Activated CD8-positive, alpha-beta T cell treated with anti-CD3 and anti-CD28 coated beads for 36 hours (primary cell): ENCODE measurements at regions not wholly inside any gene's neighbourhood (a gene's known extent, or its start where the extent isn't known, plus 50 kb on each side); places are given as distances from the start of the nearest gene placed in this dataset.
"Not testable (repeated sequence)": the region's sequence is repeated elsewhere in the genome, so short reads cannot be mapped to it uniquely, and the experiment has no call there.

Experiments used
- ATAC-seq: fragments of 200-7000 bp; cut with Tn5 transposase; one replicate; pipeline ENCODE4 v1.10.0; 2021; ENCODE audit warnings: mild to moderate bottlenecking, moderate library complexity
- CTCF ChIA-PET: fragments of 350-600 bp; sonication (Branson Sonifier 250); formaldehyde crosslinking; loops from one replicate; lab custom pipeline; 2021; ENCODE audit warnings: antibody characterized with exemption; lab: Charles Lee
- POLR2A ChIA-PET: fragments of 350-600 bp; sonication (Branson Sonifier 250); formaldehyde crosslinking; loops from one replicate; lab custom pipeline; 2021; ENCODE audit warnings: antibody characterized with exemption; lab: Charles Lee
- DNase-seq: peaks from one replicate; pipeline ENCODE4 v3.0.0-alpha.2; 2020
- H3K27ac Mint-ChIP-seq: one replicate; pipeline ENCODE4 v1.8.0; 2021; ENCODE audit warnings: mild to moderate bottlenecking, mixed read lengths
- H3K27me3 Mint-ChIP-seq: one replicate; pipeline ENCODE4 v1.8.0; 2021; ENCODE audit warnings: mixed read lengths
- H3K36me3 Mint-ChIP-seq: one replicate; pipeline ENCODE4 v1.8.0; 2021; ENCODE audit warnings: low read depth, mixed read lengths
- H3K4me1 Mint-ChIP-seq: one replicate; pipeline ENCODE4 v1.8.0; 2021; ENCODE audit warnings: low read depth, mixed read lengths
- H3K4me3 Mint-ChIP-seq: one replicate; pipeline ENCODE4 v1.8.0; 2021; ENCODE audit warnings: mild to moderate bottlenecking, moderate library complexity, mixed read lengths
- H3K9me3 Mint-ChIP-seq: one replicate; pipeline ENCODE4 v1.8.0; 2021; ENCODE audit warnings: mixed read lengths
- intact Hi-C: fragments of 100-400 bp; cut with micrococcal nuclease; formaldehyde crosslinking; loops from one replicate; pipeline ENCODE4 v1.10.0; 2022
- TF ChIP-seq, protein P1 (sequence below): fragments of 200-600 bp; IDR thresholded peaks from one replicate; pipeline ENCODE4 v1.8.0; 2022; ENCODE audit warnings: antibody characterized with exemption, mild to moderate bottlenecking

GRCh38 chr2:215722125-215722524 is 286.3 kb upstream of the FN1 start:
- no peaks in the 10 kb centered on the region for H3K9me3 Mint-ChIP-seq
- TF ChIP-seq, protein P1, sequence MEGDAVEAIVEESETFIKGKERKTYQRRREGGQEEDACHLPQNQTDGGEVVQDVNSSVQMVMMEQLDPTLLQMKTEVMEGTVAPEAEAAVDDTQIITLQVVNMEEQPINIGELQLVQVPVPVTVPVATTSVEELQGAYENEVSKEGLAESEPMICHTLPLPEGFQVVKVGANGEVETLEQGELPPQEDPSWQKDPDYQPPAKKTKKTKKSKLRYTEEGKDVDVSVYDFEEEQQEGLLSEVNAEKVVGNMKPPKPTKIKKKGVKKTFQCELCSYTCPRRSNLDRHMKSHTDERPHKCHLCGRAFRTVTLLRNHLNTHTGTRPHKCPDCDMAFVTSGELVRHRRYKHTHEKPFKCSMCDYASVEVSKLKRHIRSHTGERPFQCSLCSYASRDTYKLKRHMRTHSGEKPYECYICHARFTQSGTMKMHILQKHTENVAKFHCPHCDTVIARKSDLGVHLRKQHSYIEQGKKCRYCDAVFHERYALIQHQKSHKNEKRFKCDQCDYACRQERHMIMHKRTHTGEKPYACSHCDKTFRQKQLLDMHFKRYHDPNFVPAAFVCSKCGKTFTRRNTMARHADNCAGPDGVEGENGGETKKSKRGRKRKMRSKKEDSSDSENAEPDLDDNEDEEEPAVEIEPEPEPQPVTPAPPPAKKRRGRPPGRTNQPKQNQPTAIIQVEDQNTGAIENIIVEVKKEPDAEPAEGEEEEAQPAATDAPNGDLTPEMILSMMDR, result no peak
- H3K27me3 Mint-ChIP-seq, result peaks cover 7% of the 10 kb centered on the region
- DNase-seq (no peak), ATAC-seq (no peak)
- H3K4me3 Mint-ChIP-seq, result no peak overlapping the region
- no peak overlapping the region for H3K27ac Mint-ChIP-seq
- H3K4me1 Mint-ChIP-seq, result no peaks in the 10 kb centered on the region
- POLR2A ChIA-PET, result no interaction called here
- intact Hi-C loops, result no loop called here
- no peaks in the 10 kb centered on the region for H3K36me3 Mint-ChIP-seq
- CTCF ChIA-PET, result interaction anchor here (0.6 kb wide), 1 partner anchor 61 kb away, joined by 3 read pairs; no protein-coding TSS in a partner anchor

DNA sequence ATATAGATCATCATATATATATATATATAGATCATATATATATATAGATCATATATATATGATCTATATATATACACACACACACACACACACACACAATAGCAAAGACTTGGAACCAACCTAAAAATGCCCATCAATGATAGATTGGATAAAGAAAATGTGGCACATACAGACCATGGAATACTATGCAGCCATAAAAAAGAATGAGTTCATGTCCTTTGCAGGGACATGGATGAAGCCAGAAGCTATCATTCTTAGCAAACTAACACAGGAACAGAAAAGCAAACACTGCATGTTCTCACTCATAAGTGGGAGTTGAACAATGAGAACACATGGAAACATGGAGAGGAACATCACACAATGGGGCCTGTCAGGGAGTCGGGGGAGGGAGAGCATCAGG is 285.6 kb upstream of the FN1 start:
- DNase-seq, intact Hi-C loops, H3K9me3 Mint-ChIP-seq, H3K27me3 Mint-ChIP-seq, H3K4me3 Mint-ChIP-seq, ATAC-seq, H3K36me3 Mint-ChIP-seq, H3K27ac Mint-ChIP-seq, H3K4me1 Mint-ChIP-seq, POLR2A ChIA-PET: not testable (repeated sequence)
- CTCF ChIA-PET, result interaction anchor here (0.6 kb wide), 1 partner anchor 60 kb away, joined by 3 read pairs; no protein-coding TSS in a partner anchor

- no peaks in the 10 kb centered on the region for H3K27me3 Mint-ChIP-seq
Observed at GRCh38 chr2:215718890-215719289, 283.0 kb upstream of the FN1 start.

GRCh38 chr2:215718436-215718835 is 282.6 kb upstream of the FN1 start:
- ChIA-PET CTCF (no interaction called here), POLR2A (no interaction called here)
- H3K36me3 Mint-ChIP-seq, result no peaks in the 10 kb centered on the region
- no peak overlapping the region for H3K27ac Mint-ChIP-seq
- ATAC-seq (no peak), DNase-seq (no peak)
- no peaks in the 10 kb centered on the region for H3K27me3 Mint-ChIP-seq
- no peaks in the 10 kb centered on the region for H3K9me3 Mint-ChIP-seq
- H3K4me3 Mint-ChIP-seq, result no peak overlapping the region
- H3K4me1 Mint-ChIP-seq, result no peaks in the 10 kb centered on the region
- TF ChIP-seq, protein P1, result no peak
- intact Hi-C loops, result no loop called here

More at GRCh38 chr2:215718890-215719289, 283.0 kb upstream of the FN1 start:
- Mint-ChIP-seq H3K9me3 (no peaks in the 10 kb centered on the region), H3K27ac (no peak overlapping the region), H3K4me3 (no peak overlapping the region), H3K4me1 (no peaks in the 10 kb centered on the region), H3K36me3 (no peaks in the 10 kb centered on the region)
- TF ChIP-seq, protein P1, result no peak
- intact Hi-C loops, result no loop called here
- no peak for ATAC-seq
- POLR2A ChIA-PET, result no interaction called here
- CTCF ChIA-PET, result no interaction called here
- no peak for DNase-seq

GRCh38 chr2:215717501-215718381 is 281.9 kb upstream of the FN1 start:
- TF ChIP-seq, protein P1, result no peak
- intact Hi-C loops, result no loop called here
- DNase-seq, result no peak
- Mint-ChIP-seq H3K9me3 (no peaks in the 10 kb centered on the region), H3K4me1 (no peaks in the 10 kb centered on the region), H3K27ac (no peak overlapping the region), H3K27me3 (no peaks in the 10 kb centered on the region), H3K4me3 (no peak overlapping the region), H3K36me3 (no peaks in the 10 kb centered on the region)
- CTCF ChIA-PET, result no interaction called here
- ATAC-seq, result no peak
- POLR2A ChIA-PET, result no interaction called here
